H1 (cell line): ENCODE measurements at regions not wholly inside any gene's neighbourhood (a gene's known extent, or its start where the extent isn't known, plus 50 kb on each side); places are given as distances from the start of the nearest gene placed in this dataset.

Experiments used
- BRCA1 ChIP-seq: IDR thresholded peaks from 2 replicates; pipeline ENCODE4 v1.6.1; 2012; ENCODE audit warnings: low read depth, low read length, improper control_type of control experiment
- CHD2 ChIP-seq: IDR thresholded peaks from 2 replicates; pipeline ENCODE4 v1.6.1; 2012; ENCODE audit warnings: low read length, improper control_type of control experiment
- CTCF ChIP-seq, 3 experiments: IDR thresholded peaks; 1 replicate in 2 of 3; 2 replicates in 1 of 3; pipeline versions ENCODE4 v1.5.1 to v1.6.1; 2011; ENCODE audit warnings: low read length in 3 of 3, mild to moderate bottlenecking in 3 of 3, inconsistent platforms in 2 of 3, low read depth in 1 of 3, moderate library complexity in 1 of 3; ENCODE audit not compliant: insufficient read depth in 1 of 3; ENCODE audit errors: control extremely low read depth in 1 of 3
- E2F6 ChIP-seq: IDR thresholded peaks from 2 replicates; pipeline ENCODE4 v1.6.1; 2012; ENCODE audit warnings: inconsistent platforms
- EGR1 ChIP-seq: IDR thresholded peaks from 2 replicates; pipeline ENCODE4 v1.6.1; 2011; ENCODE audit warnings: low read depth, low read length, borderline replicate concordance
- EZH2 ChIP-seq: fragments of 200-600 bp; sonication (generic); IDR thresholded peaks from 2 replicates; pipeline ENCODE4 v1.7.1; 2012; ENCODE audit warnings: low read depth, mild to moderate bottlenecking, moderate library complexity, low read length, inconsistent platforms; ENCODE audit not compliant: severe bottlenecking
- GABPA ChIP-seq: IDR thresholded peaks from 2 replicates; pipeline ENCODE4 v1.6.1; 2011; ENCODE audit warnings: mild to moderate bottlenecking, low read length, moderate library complexity, borderline replicate concordance; ENCODE audit not compliant: insufficient read depth
- HDAC2 ChIP-seq, 2 experiments: fragments of 300-600 bp in 1 of 2; sonication (generic) in 1 of 2; IDR thresholded peaks; 2 replicates each; pipeline ENCODE4 v1.6.1; 2011 to 2012; ENCODE audit warnings: low read depth in 2 of 2, low read length in 2 of 2, mild to moderate bottlenecking in 2 of 2, moderate library complexity in 2 of 2, borderline replicate concordance in 1 of 2, inconsistent platforms in 1 of 2
- POLR2A ChIP-seq, 2 experiments: IDR thresholded peaks; 1 replicate in 1 of 2; 2 replicates in 1 of 2; pipeline ENCODE4 v1.6.1; 2011; ENCODE audit warnings: low read depth in 2 of 2, low read length in 2 of 2, mild to moderate bottlenecking in 2 of 2; ENCODE audit errors: control extremely low read depth in 1 of 2
- RBBP5 ChIP-seq: IDR thresholded peaks from 2 replicates; pipeline ENCODE4 v1.7.1; 2012; ENCODE audit warnings: low read depth, mild to moderate bottlenecking, inconsistent platforms, low read length, moderate library complexity, borderline replicate concordance
- SAP30 ChIP-seq: fragments of 300-600 bp; sonication (generic); IDR thresholded peaks from 2 replicates; pipeline ENCODE4 v1.7.1; 2012; ENCODE audit warnings: low read length, moderate library complexity, mild to moderate bottlenecking, inconsistent platforms; ENCODE audit not compliant: insufficient read depth, insufficient replicate concordance
- SIX5 ChIP-seq: IDR thresholded peaks from 2 replicates; pipeline ENCODE4 v1.6.1; 2011; ENCODE audit warnings: mild to moderate bottlenecking, low read depth, low read length
- SP1 ChIP-seq: IDR thresholded peaks from 2 replicates; pipeline ENCODE4 v1.6.1; 2011; ENCODE audit warnings: low read depth, low read length
- TAF7 ChIP-seq: optimal IDR thresholded peaks from 2 replicates; pipeline ENCODE3; 2011; ENCODE audit warnings: low read depth, mild to moderate bottlenecking, inconsistent platforms, low read length, moderate library complexity, borderline replicate concordance

- TF ChIP-seq CTCF (IDR thresholded peaks at IDR 0.05; ENCODE audit: control extremely low read depth in 1 of 3, insufficient read depth in 1 of 3, low read depth in 1 of 3, low read length in 3 of 3) (no peak), EGR1 (no peak), BRCA1 (no peak), SP1 (no peak), RBBP5 (no peak), SAP30 (no peak), POLR2A (IDR thresholded peaks at IDR 0.05; ENCODE audit: control extremely low read depth in 1 of 2, low read depth in 2 of 2, low read length in 2 of 2) (no peak), CHD2 (no peak), HDAC2 (IDR thresholded peaks at IDR 0.05; ENCODE audit: borderline replicate concordance in 1 of 2, low read depth in 2 of 2, low read length in 2 of 2) (no peak), EZH2 (no peak), TAF7 (no peak), SIX5 (no peak), E2F6 (no peak), GABPA (no peak)
Observed at GRCh38 chr7:32178677-32179366, 108.6 kb upstream of the PDE1C start.
